Left cardiac atrium (tissue), 4 donors: ENCODE measurements at regions not wholly inside any gene's neighbourhood (a gene's known extent, or its start where the extent isn't known, plus 50 kb on each side); places are given as distances from the start of the nearest gene placed in this dataset.
A peak's percentile ranks its signal among the peaks of the same experiment; 100 is the strongest.

ENCODE experiments used
- ATAC-seq, 2 donors: fragments of 200-7000 bp; cut with Tn5 transposase; one replicate each; pipeline ENCODE4 v1.9.1; 2020; ENCODE audit warnings: mild to moderate bottlenecking in 2 of 2, moderate library complexity in 2 of 2
- DNase-seq: peaks from one replicate; pipeline ENCODE4 v3.0.0-alpha.2; 2020
- intact Hi-C, 2 donors: fragments of 100-400 bp; cut with DNase I; formaldehyde crosslinking; loops; one replicate each; pipeline versions ENCODE4 v1.14.1 to v1.15.1; 2022 to 2023
- donor health status: DM: no; HTN: yes; CAD: no.
- donor health status: DM: no; HTN: yes; CAD: no; lungs with severe emphysema.
- donor health status: DM: yes; HTN: yes; CAD: no.
- donor health status: Dilated cardiomyopathy.

- intact Hi-C loops = no loop called here
- peak in 1 of 2 donors; percentile 30 for ATAC-seq
- no peak for DNase-seq
These were observed 365.9 kb downstream of the CRPPA start for GRCh38 chr7:16055263-16055976.

DNA sequence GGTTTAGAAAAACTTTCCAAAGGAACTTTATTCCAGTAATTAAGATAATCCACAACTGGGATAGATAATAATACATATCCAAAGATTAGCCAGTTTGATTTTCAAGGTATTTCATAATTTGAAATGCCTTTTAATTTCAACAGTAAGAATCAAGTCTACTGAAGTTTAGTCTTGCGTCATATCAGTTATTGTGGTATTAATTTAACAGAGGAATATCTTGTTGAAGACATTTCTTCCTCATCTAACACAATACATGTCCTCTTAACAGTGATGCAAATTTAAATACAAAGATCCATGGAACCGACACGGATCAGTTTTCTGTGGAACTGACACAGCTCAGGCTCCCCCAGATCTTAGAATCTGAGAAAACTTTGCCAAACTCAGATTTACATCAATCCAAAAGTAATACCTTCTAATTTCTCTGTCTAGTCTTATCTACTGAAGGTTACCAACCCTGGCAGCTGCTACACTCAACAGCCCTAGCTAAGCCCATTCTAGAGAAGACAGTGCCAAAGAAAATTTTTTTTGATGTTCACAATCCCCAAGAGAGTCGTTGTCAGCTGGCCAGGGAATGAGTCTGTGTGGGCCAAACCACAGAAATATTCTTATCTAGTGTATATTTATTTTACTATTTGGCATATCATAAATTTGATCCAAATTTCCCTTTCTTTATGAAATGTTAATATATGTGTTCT is 365.2 kb upstream of the MEOX2 start:
- ATAC-seq (peak; percentile 82 to 93), DNase-seq (no peak)
- intact Hi-C loops = no loop called here

DNA sequence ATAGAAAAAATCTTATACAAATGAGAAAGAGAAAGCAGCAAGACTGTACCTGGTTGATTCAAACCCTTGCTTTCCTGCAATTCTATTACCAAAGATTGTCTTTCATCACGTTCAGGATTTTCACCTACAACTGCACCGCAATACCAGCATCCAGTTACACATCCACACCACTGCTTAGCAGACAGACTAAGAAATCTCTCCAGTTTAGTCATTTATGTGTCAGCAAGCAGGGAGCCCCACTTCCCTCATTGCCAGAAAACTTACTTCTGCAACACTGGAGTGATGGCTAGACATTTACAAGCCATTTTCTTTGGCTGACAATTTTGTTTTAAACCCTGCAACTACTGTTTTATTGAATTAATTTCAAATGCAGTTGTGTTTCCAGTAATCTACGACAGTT is 359.6 kb upstream of the MEOX2 start:
- ATAC-seq (no peak), DNase-seq (no peak)
- intact Hi-C loops = no loop called here

DNA sequence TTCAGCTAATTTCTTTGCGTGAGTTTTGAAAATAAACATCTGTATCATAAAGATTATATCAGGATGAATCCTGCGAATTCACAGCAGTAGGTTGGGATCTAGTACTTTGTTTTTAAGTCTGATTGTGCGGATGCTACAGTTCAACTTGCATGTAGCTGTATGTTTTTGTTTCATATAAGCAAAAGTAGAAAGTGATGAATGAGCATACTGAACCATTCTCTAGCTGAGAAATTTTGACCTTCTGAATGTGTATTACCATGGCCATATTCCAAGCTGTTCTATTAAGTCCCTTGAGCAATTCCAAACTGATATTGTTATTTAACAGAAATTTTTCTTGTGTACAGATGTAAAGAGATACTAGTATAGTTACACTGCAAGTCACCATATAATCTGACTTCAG is 358.8 kb upstream of the MEOX2 start:
- ATAC-seq = no peak
- intact Hi-C loops = no loop called here

DNA sequence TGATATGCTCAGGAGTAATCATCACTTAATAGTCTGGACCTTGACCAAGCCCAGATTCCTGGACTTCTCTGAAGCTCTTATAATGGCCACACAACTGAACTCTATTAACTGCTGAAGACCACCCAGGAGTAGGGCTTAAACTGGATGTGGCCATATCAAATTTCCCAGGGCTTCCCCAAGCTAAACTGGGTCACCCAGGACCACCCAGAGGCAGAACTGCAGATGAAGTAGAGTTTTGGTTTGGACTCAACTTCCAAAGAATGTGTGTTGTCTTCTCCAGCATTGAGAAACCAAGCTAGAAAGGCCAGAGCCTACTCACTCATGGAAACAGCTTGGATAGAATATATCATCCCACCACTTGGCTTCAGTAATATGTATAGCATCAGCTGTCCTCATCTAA is 358.2 kb upstream of the MEOX2 start:
- ATAC-seq = no peak
- intact Hi-C loops = no loop called here

More for the DNA sequence above, 358.8 kb upstream of the MEOX2 start:
- no peak for DNase-seq

GRCh38 chr7:16040346-16040745 is 353.9 kb upstream of the MEOX2 start:
- intact Hi-C loops = no loop called here
- ATAC-seq (no peak), DNase-seq (no peak)

More for the DNA sequence above, 358.2 kb upstream of the MEOX2 start:
- no peak for DNase-seq

GRCh38 chr7:16038906-16039305 is 352.4 kb upstream of the MEOX2 start:
- no peak for ATAC-seq
- intact Hi-C loops = no loop called here
- no peak for DNase-seq

GRCh38 chr7:16035392-16035791 is 348.9 kb upstream of the MEOX2 start:
- intact Hi-C loops = no loop called here
- ATAC-seq (no peak), DNase-seq (no peak)

- ATAC-seq (no peak), DNase-seq (no peak)
- intact Hi-C loops = no loop called here
These were observed 348.4 kb upstream of the MEOX2 start for GRCh38 chr7:16034866-16035265.

- intact Hi-C loops = no loop called here
- DNase-seq (no peak), ATAC-seq (no peak)
These were observed 347.9 kb upstream of the MEOX2 start for GRCh38 chr7:16034353-16034752.

DNA sequence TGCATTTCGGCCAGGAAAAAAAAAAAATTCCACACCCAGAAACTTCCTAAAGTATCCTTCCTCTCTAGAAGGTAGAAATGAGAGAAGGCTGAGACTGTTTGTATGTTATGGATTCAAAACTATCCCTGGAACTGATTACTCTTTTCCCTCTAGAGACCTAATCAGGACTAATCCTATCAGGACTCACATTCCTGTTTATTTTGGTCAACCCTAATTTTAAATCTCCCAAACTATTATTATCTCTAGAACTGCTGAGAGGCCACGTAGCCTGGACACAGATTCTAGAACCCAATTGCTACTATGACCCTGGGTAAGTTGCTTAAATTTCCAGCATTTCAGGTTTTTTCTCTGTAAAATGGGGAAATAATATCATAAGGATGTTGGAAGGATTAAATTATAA is 346.8 kb upstream of the MEOX2 start:
- ATAC-seq = peak in 1 of 2 donors; percentile 50

DNA sequence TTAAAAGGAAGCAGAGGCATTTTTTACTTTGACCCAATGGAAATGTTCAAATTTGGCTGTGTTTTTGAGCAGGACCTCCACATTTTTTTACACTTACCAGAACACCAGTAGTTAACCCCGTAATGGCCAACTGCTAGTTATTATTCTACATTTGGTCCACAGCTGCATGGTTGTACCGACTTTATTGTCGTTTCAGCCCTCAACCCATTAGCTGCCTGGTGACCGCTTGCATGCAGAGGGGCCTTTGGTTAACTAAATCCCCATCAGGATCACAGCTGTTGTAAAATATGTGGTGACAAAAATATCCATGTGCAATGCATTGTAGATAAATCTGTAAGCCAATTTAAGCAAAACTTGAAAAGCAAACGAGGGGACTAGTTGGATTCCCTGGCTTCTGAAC is 342.2 kb upstream of the MEOX2 start:
- ATAC-seq = no peak
- DNase-seq = no peak
- intact Hi-C loops = no loop called here

More for the DNA sequence above, 346.8 kb upstream of the MEOX2 start:
- intact Hi-C loops = no loop called here
- DNase-seq = no peak

DNA sequence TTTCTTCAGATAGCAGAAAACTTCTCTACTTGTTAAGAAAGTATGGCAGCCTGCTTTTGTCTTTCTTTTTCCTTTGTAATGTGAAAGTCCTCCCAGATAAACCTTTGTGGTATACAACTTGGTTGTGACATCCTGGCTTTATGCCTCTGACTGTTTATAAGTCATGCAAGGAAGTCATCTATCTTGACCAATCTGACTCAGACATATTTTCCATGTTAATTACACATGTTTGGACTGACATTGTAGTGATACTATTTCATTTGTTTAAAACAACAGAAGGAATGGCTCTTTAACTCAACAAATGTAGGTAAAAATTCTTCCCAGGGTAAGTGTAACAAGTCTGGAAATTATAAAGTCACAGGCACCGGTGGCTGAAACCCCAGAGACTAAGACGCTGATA is 341.6 kb upstream of the MEOX2 start:
- ATAC-seq (peak in 1 of 2 donors; percentile 67), DNase-seq (no peak)
- intact Hi-C loops = no loop called here

DNA sequence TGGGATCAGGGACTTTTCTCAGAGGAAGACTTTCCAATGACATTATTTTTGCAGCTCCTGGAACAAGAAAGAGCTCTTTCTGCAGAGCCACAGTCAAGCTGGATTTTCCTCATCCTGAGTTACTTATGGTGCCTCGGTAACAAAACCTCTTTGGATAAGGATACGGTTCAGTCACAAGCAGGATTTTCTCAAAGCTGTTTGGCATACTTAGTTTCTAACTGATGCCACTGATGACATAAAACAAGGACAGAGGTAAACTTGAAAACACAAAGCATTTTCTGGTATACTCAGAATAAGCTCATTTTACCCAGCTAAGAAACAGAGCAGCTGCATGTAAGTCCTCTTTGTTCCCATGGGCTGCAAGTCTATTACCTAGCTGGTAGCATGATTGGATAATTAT is 340.9 kb upstream of the MEOX2 start:
- peak in 1 of 2 donors; percentile 34 for ATAC-seq
- no peak for DNase-seq
- intact Hi-C loops = no loop called here

DNA sequence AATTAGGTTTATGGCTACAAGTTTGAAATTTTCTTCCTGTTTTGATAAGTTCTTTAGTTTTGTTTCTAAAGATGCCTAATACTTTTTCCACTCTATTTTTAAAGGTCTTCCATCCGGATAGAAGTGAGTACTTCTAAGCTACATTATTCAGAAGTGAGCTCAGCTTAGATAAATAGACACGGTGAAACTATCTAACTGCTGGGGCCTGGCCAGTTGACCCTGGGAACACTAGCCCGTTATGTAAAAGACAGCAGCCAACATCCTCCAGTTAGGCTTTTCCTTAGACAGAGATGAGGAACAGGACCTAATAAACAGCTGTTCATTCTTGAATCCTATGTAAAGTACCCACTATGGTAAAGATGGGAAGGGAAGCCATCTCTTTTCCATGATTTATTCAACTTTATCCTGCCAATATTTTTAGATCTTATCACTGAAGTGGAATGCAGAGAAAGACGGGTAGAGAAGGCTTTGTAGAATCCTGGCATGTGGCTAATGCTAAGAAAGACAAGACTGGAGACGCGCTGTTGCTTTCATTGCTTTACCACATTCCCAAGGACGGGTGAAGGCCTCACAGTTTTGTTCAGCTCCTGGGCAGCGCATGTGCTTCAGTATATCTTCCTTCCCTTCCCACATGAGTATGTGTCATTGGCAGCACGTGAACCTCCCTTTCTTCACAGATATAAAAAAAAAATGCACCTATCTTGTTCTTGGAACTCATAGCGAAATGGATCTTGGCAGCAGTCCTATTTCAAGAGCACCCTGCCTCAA is 340.0 kb upstream of the MEOX2 start:
- DNase-seq = no peak
- intact Hi-C loops = no loop called here

GRCh38 chr7:16025696-16026095 is 339.2 kb upstream of the MEOX2 start:
- DNase-seq (no peak), ATAC-seq (no peak)
- intact Hi-C loops = no loop called here

More for the DNA sequence above, 340.0 kb upstream of the MEOX2 start:
- ATAC-seq = peak; percentile 81 to 90

GRCh38 chr7:16023503-16023902 is 337.0 kb upstream of the MEOX2 start:
- DNase-seq = no peak
- no peak for ATAC-seq
- intact Hi-C loops = no loop called here

DNA sequence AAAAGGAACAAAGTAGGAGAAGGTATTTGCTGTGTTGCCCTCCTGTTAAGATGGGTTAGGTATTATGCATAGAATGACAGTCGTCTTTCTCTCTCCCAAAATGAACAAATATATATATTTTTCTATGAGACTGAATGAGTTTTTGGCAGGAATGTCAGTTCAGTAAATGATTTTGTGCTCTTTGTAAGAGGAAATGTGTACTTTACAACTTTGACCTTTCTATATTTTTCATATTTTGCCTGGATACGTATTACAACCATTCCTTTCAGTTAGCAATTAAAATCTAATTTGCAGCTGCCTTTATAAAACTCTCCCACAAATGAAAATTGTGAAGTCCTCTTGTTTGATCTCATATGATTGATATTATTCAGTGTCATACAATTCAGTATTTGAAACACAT is 336.6 kb upstream of the MEOX2 start:
- intact Hi-C loops = no loop called here

DNA sequence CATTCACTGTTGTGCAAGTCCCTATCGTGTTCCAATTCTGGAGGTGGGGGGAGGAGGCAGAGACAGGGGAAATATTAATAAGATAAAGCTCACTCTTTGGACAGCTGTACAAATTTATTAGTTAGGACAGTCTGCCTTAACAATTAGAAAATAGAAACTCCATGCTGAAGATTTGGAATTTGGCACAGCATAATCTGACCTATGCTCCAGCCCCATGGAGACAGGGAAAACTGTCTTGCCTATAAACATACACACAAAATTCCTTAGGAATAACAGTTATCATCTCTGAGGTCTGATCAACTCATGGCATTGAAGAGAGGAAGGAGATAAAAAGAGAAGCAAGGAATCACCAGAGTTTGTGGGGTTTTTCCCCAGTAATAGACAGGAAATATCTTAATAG is 335.4 kb upstream of the MEOX2 start:
- intact Hi-C loops = no loop called here
- no peak for DNase-seq
- ATAC-seq = no peak

More for the DNA sequence above, 336.6 kb upstream of the MEOX2 start:
- ATAC-seq = no peak
- DNase-seq = no peak

DNA sequence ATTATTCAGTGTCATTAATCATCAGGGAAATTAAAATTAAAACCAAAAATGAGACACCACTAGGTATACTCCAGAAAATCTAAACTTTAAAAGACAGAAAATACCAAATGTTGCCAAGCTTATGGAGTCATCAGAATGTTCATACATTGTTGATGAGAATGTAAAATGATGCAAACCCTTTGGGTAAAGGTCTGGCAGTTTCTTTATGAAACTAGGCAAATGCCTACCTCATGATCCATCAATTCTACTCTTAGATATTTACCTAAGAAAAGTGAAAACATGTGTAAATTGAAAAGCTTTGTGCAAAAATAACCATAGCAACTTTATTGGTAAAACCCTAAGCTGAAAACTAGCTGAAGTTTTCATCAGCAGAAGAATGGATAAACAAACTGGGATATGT is 329.5 kb upstream of the MEOX2 start:
- DNase-seq = no peak
- ATAC-seq = no peak
- intact Hi-C loops = no loop called here
